NCI-H1105 (cell line): ENCODE measurements at regions not wholly inside any gene's neighbourhood (a gene's known extent, or its start where the extent isn't known, plus 50 kb on each side); places are given as distances from the start of the nearest gene placed in this dataset.

Experiments used
- DNase-seq: peaks from one replicate; lab custom pipeline; 2025; lab: John Stamatoyannopoulos, UW

- DNase-seq: no peak
Measured at GRCh38 chr2:126312579-126312978, 343.4 kb upstream of the GYPC start.

DNA sequence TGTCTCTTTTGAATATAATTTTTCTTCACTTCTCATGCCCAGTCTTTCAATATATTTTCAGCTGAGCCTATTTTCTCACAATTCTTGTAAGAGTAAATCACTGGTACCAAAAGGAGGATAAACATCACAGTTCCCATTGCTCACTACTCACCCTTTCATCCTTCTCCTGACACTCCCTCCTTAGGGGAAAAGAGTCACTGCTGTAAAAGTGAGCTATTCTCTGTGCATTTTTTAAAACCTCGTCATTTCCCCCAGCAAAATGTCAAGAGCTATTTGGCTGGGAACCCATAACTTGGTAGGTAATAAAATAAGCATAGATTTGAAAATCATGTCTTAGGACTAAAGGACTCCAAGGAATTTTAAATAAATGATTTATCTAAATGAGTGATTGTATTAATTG, 340.1 kb upstream of the GYPC start:
- DNase-seq: no peak

GRCh38 chr2:126317790-126318431, 338.0 kb upstream of the GYPC start:
- no peak for DNase-seq

DNA sequence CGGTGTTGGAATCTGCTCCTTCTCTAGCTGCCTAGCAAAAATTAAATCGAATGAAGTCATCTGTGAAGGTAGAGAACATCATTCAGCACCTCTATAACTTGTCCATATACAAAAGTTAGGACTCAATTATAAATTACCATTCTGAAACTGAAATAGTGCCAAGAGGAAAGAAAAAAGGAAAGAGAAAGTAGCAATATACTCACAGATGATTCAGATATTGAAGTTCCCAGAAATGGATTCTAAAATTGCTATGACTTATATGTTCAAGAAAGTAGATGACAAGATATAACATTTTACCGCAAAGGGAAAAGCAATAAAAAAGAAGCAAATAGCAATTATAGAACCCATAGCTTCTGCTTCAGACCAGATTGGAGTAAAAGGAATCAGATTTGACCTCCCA, 333.6 kb upstream of the GYPC start:
- no peak for DNase-seq

DNA sequence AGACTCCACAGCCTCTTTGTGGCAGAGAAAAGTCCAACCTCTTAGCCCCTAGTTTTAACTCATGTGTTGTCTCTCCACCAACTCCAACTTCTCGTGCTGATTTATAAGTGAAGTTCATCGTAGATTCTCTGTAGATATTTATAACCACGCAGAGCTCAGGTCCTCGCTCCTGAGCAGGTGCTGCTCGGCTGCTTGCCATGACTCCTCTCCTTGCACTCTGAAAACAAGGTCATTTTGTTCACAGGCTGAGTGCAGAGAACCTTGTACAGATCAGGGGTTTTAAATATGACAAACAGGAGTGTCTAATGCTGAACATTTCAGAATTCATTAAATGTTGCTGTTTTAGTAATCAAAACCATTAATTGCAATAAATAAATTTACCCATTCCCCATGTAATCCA, 330.8 kb upstream of the GYPC start:
- no peak for DNase-seq

DNA sequence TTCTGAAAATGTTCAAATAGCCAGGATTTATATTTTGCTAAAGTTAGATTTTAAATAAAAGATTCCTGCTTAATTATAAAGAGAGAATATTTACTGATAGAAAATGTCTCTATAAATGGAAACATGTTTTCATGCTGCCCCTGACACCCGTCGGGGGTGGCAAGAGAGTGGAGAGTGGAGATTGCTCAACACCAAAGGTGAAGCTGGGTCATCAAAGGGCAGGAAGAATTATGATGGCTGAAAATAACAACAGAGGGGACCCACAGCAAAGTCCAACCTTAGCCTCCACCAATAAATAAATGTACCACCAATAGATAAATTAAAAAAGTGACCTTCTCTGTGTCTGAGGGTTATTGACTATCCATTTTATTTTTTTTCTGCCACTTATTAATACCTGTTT, 326.8 kb upstream of the GYPC start:
- DNase-seq: no peak

GRCh38 chr2:126342457-126342856, 313.5 kb upstream of the GYPC start:
- DNase-seq: no peak

DNA sequence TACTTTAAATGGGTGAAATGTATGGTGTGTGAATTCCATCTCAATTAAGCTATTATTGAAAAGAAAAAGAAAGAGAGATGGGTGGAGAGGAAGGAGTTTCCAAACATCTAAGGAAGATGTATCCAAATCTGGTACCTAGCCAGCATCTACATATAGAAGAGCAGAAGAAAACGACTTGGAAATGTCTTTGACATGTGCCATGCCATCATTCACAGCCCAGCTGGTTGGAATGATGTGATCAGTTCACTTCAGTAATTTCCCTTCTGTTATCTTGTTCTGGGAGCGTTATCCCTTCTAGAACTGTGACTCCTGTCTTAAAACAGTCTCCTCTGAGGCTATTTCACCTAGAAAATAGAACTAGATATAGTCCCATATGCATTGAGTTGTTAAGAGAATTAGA, 312.8 kb upstream of the GYPC start:
- no peak for DNase-seq

GRCh38 chr2:126344493-126344892, 311.5 kb upstream of the GYPC start:
- no peak for DNase-seq

GRCh38 chr2:126345691-126346090, 310.3 kb upstream of the GYPC start:
- no peak for DNase-seq

GRCh38 chr2:126356631-126357030, 299.3 kb upstream of the GYPC start:
- DNase-seq: no peak

- DNase-seq: no peak
Measured at GRCh38 chr2:126358122-126358521, 297.8 kb upstream of the GYPC start.

DNA sequence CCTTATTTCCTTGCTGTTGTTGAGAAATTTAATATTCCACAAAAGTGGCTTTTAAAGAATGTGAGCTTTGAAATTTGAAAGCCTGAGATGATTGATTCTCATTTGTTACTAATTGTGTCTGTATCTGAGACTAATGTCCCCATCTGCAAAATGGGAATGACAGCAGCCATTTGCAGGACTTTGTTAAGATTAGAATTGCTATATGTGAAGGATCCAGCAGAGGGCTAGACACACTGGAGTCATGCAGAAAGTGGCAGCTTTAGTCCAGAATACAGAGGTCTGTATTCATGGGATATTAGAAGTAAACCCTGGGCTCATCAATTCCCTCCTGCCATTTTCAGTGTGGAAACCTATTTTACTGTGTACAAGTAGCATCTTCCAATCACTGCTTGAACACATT, 296.5 kb upstream of the GYPC start:
- no peak for DNase-seq

GRCh38 chr2:126367361-126367760, 288.6 kb upstream of the GYPC start:
- no peak for DNase-seq

GRCh38 chr2:126368758-126369157, 287.2 kb upstream of the GYPC start:
- DNase-seq: no peak

- DNase-seq: no peak
Measured at GRCh38 chr2:126370201-126370600, 285.8 kb upstream of the GYPC start.

GRCh38 chr2:126372406-126372805, 283.6 kb upstream of the GYPC start:
- no peak for DNase-seq

DNA sequence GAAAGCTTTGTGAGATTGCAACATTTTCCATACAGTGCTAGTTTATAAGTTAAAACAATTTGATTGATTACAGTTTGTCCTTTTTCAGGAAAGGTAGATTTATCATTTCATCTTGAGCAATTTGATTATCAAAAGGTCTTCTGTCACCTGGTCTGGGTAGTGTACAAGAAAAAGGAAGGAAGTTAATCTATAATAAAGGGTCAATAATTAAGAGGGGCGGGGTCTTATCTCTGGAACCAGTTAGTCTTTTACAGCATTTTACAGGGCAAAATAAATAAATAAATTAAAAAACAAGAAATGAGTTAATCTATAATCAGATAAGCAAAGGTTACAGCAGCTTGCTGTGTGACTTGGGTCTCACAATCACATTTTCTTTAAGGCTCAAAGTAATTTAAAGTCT, 277.8 kb upstream of the GYPC start:
- DNase-seq: no peak

DNA sequence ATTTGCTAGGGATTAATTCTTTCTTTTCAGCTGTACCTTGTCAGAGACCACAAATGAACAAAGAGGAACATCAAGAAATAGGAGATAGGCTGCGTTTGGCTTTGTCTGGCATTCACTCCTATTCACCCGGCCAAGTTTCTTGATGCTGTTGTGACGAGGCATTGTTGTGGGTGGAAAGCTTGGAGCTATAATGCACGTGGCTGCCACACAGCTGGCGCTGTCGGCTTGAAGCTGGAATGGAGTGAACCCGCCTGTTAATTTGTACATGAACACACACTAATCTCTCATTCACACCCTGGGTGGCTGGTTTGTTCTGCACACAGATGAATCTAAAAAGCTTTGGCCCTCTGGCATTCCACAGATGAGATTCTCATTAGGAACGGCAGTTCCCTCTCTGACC, 274.9 kb upstream of the GYPC start:
- no peak for DNase-seq

DNA sequence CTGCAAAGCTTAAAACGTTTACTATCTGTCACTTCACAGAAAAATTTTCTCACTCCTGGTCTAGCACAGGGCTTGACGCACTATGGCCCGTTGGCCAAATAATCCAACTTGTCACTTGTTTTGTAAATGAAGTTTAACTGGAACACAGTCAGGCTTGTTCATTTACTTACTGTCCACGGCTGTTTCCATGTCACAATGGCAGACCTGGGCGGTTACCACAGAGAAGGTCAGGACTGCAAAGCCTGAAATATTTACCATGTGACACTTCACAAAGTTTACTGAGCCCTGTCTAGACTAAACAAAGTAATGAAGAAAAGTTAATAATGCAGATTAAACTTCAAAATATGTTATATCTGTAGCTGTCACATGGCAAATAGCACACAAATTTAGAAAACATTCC, 273.0 kb upstream of the GYPC start:
- DNase-seq: no peak

- no peak for DNase-seq
Measured at GRCh38 chr2:126383800-126384199, 272.2 kb upstream of the GYPC start.

DNA sequence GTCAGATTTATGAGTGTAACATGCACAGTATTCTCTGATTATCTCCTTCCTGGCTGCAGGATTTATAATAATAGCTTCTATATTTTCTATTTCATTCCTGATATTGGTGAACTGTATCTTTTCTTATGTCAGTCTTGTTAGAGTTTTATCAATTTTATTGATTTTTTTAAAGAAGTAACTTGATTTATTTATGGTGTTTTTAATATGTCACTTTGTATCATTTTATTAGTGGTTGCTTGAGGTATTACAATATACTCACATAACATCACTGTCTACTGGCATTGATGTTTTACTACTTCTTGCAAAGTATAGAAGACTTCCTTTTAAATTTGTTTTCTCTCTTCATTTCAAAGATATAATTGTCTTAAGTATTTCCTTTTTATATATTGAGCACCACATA, 270.5 kb upstream of the GYPC start:
- DNase-seq: no peak

DNA sequence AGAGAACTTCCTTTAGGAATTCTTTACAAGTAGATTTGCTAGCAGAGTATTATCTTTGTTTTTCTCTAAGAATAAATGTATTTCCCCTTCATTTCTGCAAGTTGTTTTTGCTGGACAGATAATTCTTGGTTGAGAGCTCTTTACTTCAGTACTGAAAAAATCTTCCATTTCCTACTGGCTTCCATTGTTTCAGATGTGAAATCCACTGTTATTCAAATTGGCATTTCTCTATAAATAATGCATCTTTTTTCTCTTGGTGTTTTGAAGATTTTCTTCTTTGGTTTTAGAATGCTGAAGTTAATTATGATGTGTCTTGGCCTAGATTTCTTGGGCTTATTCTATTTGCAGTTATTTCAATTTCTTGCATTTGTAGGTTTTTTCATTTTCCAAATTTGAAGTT, 270.0 kb upstream of the GYPC start:
- no peak for DNase-seq

DNA sequence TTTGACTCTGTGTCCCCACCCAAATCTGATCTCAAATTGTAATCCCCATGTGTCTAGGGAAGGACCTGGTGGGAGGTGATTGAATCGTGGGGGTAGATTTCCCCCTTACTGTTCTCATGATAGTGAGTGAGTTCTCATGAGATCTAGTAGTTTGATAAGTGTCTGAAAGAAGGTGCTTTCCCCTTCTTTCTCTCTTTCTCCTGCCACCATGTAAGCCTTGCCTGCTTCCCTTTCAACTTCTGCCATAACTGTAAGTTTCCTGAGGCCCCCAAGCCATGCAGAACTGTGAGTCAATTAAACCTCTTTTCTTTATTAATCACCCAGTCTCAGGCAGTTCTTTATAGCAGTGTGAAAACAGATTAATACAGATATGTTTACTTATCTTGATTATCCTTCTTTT, 266.5 kb upstream of the GYPC start:
- DNase-seq: no peak

DNA sequence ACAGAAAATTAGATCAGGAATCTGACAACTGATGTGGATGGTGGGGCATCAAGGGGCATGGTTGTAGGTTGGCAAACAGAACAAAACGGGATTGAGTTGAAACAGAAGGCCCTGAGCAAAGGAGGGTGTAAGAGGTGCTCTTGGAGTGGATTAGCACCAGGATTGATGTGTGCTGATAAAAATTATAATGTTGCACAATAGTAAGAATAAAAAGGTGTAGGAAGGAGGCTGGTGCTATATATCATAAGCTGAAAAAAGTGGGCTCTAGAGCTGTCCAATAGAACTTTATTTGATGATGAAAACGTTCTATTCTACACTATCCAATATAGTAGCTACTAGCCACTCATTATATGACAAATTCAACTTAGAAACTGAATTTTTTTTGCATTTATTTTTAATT, 263.1 kb upstream of the GYPC start:
- DNase-seq: no peak
